ENCODE measurements at regions not wholly inside any gene's neighbourhood (a gene's known extent, or its start where the extent isn't known, plus 50 kb on each side); places are given as distances from the start of the nearest gene placed in this dataset.

DNA sequence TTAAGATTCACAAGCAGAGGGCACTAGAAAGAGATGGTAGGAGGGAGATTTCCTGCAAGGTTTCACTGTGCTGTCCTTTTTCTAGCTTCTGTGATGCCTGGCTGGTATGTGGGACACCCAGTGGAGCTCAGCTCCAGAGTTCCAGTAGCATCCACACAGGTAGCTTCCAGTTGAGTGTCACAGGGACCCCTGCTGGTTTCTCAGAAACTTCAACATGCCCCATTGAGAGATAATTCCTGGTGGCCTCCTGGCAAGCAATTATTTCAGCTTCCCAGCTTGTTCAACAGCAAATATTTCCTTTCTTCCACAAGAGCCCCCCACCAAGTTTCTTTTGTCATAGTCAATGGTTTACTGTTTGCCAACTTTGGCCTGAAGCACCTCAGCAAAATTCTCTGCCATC is 858.7 kb downstream of the REEP3 start:
- TF ChIP-seq, protein P1, sequence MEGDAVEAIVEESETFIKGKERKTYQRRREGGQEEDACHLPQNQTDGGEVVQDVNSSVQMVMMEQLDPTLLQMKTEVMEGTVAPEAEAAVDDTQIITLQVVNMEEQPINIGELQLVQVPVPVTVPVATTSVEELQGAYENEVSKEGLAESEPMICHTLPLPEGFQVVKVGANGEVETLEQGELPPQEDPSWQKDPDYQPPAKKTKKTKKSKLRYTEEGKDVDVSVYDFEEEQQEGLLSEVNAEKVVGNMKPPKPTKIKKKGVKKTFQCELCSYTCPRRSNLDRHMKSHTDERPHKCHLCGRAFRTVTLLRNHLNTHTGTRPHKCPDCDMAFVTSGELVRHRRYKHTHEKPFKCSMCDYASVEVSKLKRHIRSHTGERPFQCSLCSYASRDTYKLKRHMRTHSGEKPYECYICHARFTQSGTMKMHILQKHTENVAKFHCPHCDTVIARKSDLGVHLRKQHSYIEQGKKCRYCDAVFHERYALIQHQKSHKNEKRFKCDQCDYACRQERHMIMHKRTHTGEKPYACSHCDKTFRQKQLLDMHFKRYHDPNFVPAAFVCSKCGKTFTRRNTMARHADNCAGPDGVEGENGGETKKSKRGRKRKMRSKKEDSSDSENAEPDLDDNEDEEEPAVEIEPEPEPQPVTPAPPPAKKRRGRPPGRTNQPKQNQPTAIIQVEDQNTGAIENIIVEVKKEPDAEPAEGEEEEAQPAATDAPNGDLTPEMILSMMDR (IDR thresholded peaks at IDR 0.05) = no peak
- TF ChIP-seq EP300 (IDR thresholded peaks at IDR 0.05) (no peak), POLR2A (IDR thresholded peaks at IDR 0.05) (no peak), POLR2AphosphoS5 (IDR thresholded peaks at IDR 0.05) (no peak)
